ENCODE measurements at regions not wholly inside any gene's neighbourhood (a gene's known extent, or its start where the extent isn't known, plus 50 kb on each side); places are given as distances from the start of the nearest gene placed in this dataset.

DNA sequence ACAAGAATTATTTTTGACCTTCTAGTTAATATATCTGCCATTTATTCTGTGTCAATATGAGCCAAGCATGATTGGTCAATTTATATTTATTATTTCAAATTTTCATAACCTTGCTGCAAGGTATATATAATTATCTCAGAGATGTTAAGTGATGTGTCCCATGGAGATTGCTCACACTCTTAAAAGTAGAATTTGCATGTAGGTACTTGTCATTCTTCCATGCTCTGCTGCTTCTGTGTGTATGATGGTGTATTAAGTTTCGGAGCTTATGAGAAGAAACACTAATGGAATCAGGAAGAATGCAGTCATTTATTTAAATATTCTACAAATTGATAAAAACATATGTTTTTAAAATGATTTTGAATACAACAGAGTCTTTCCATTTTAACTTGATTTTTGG is 586.8 kb upstream of the MIR17HG start (continued):
- TF ChIP-seq POLR2AphosphoS5 (IDR thresholded peaks at IDR 0.05; ENCODE audit: low read depth, low read length), result no peak

DNA sequence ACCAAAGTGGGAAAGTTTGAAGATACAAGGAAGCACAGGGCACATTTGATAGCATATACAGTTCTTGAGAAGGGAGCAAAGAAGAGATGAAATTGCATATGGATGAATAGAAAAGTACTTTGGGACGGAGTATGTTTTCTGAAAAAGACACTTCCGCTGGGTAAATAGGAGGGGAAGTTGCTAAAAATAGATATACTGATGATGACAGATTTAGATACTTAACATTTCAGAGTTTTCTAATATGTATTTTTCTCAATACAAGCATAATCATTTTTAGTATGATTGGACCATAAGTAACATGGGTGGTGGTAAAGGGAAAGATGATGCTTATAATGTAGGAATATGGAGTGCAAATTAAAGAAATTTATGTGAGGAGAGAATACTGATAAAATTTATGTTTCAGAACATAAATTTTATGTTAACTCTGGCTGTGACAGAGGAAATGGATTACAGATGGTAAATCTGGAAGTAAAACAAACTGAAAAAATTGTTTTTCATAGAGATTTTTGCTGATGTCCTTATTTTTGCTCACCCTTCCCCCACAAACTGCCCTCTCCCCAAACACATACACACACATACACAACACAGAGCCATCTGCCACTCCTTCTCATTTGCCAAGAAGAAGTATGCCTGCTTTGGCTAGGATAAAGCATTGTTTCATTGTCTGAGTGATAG is 583.9 kb upstream of the MIR17HG start:
- ATAC-seq, result no peak
- DNase-seq (ENCODE audit: low read depth, low spot score), result no peak
- H3K36me3 ChIP-seq (ENCODE audit: control insufficient read depth in 1 of 2, insufficient read depth in 2 of 2, low read length in 2 of 2), result no peaks in the 10 kb centered on the region
- POLR2A ChIA-PET, result no interaction called here
- H3K27me3 ChIP-seq (ENCODE audit: insufficient read depth, low read length), result no peaks in the 10 kb centered on the region
- BruUV-seq (replicated peaks), result no TSS peak
- H3K9me3 ChIP-seq (ENCODE audit: control insufficient read depth in 1 of 2, insufficient read depth in 1 of 2, low read depth in 1 of 2, low read length in 2 of 2), result no peaks in the 10 kb centered on the region
- H3K9me2 ChIP-seq (ENCODE audit: insufficient read depth), result no peaks in the 10 kb centered on the region
- RAD21 ChIA-PET (ENCODE audit: low non-redundant PET in 1 of 2, low total read pairs in 2 of 2, uncharacterized antibody in 2 of 2, unreplicated experiment in 2 of 2), result no interaction called here
- H3K4me3 ChIP-seq (replicated peaks in 1 of 2; ENCODE audit: low read depth in 1 of 2, low read length in 2 of 2), result no peak overlapping the region
- H3K4me2 ChIP-seq (ENCODE audit: low read length), result no peak overlapping the region
- H4K20me1 ChIP-seq (ENCODE audit: insufficient read depth), result no peaks in the 10 kb centered on the region
- H3K27ac ChIP-seq (ENCODE audit: low read depth, low read length), result no peak overlapping the region
- no peak overlapping the region for H3K9ac ChIP-seq (ENCODE audit: low read length)
- intact Hi-C loops (cut with micrococcal nuclease), result no loop called here
- H3K4me1 ChIP-seq (ENCODE audit: control insufficient read depth in 1 of 2, insufficient read depth in 2 of 2, low read length in 2 of 2), result no peaks in the 10 kb centered on the region
- H2AFZ ChIP-seq (ENCODE audit: low read depth, low read length, poor library complexity, severe bottlenecking), result no peak overlapping the region
- H3K79me2 ChIP-seq (ENCODE audit: insufficient read depth, low read length), result no peaks in the 10 kb centered on the region
- TF ChIP-seq JUND (IDR thresholded peaks at IDR 0.05) (no peak), CBX3 (IDR thresholded peaks at IDR 0.05; ENCODE audit: low read depth) (no peak)
- CTCF ChIA-PET, result no interaction called here

DNA sequence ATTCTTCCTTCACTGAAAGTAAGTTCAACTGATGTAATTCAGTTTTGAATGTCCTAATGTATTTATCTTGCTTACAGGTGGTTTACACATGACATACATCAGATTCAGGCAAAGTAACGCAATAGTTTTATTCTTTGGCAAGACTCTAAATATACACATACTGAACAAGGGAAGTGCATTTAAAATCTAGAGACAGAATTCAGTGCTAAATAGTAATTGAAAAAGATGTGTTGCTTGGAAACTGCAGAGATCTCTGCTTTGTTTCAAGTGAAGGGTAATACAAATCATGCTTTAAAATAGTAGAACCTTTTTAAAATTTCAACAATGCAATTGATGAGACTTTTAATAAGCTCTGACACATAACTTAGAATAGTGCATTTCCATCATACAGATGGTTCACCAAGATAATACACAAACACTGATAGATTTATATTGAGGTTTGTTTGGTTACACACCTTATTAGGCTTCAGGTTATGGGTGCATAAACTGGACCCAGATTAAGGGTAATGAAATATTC is 581.0 kb upstream of the MIR17HG start:
- ATAC-seq (no peak), DNase-seq (ENCODE audit: low read depth, low spot score) (no peak)
- intact Hi-C loops (cut with micrococcal nuclease), result no loop called here
- ChIA-PET POLR2A (no interaction called here), CTCF (no interaction called here), RAD21 (ENCODE audit: low non-redundant PET in 1 of 2, low total read pairs in 2 of 2, uncharacterized antibody in 2 of 2, unreplicated experiment in 2 of 2) (no interaction called here)
- no peak overlapping the region for H3K4me2 ChIP-seq (ENCODE audit: low read length)
- H3K9me2 ChIP-seq (ENCODE audit: insufficient read depth), result no peaks in the 10 kb centered on the region
- no TSS peak for BruUV-seq (replicated peaks)
- no peaks in the 10 kb centered on the region for H3K4me1 ChIP-seq (ENCODE audit: control insufficient read depth in 1 of 2, insufficient read depth in 2 of 2, low read length in 2 of 2)
- TF ChIP-seq CBX3 (IDR thresholded peaks at IDR 0.05; ENCODE audit: low read depth), result no peak
- no peak for TF ChIP-seq SIN3A (IDR thresholded peaks at IDR 0.05; ENCODE audit: low read depth)
- no peak for TF ChIP-seq EGR1 (IDR thresholded peaks at IDR 0.05; ENCODE audit: low read depth)
- TF ChIP-seq, protein P1, sequence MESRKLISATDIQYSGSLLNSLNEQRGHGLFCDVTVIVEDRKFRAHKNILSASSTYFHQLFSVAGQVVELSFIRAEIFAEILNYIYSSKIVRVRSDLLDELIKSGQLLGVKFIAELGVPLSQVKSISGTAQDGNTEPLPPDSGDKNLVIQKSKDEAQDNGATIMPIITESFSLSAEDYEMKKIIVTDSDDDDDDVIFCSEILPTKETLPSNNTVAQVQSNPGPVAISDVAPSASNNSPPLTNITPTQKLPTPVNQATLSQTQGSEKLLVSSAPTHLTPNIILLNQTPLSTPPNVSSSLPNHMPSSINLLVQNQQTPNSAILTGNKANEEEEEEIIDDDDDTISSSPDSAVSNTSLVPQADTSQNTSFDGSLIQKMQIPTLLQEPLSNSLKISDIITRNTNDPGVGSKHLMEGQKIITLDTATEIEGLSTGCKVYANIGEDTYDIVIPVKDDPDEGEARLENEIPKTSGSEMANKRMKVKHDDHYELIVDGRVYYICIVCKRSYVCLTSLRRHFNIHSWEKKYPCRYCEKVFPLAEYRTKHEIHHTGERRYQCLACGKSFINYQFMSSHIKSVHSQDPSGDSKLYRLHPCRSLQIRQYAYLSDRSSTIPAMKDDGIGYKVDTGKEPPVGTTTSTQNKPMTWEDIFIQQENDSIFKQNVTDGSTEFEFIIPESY (IDR thresholded peaks at IDR 0.05; ENCODE audit: extremely low read depth, insufficient replicate concordance, low read length), result no peak
- no peak for TF ChIP-seq YY1 (IDR thresholded peaks at IDR 0.05; ENCODE audit: extremely low read depth, insufficient replicate concordance, low read depth, low read length)
- TF ChIP-seq SRF (IDR thresholded peaks at IDR 0.05; ENCODE audit: low read depth), result no peak
- no peak for TF ChIP-seq EZH2phosphoT487 (IDR thresholded peaks at IDR 0.05; ENCODE audit: borderline replicate concordance)
- no peak for TF ChIP-seq ELF1 (IDR thresholded peaks at IDR 0.05; ENCODE audit: borderline replicate concordance, low read depth)
- TF ChIP-seq RAD21 (IDR thresholded peaks at IDR 0.05; ENCODE audit: low read depth), result no peak
- TF ChIP-seq POLR2AphosphoS5 (IDR thresholded peaks at IDR 0.05; ENCODE audit: low read depth, low read length), result no peak
- TF ChIP-seq, protein P2, sequence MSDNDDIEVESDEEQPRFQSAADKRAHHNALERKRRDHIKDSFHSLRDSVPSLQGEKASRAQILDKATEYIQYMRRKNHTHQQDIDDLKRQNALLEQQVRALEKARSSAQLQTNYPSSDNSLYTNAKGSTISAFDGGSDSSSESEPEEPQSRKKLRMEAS (IDR thresholded peaks at IDR 0.05), result no peak
- TF ChIP-seq CEBPB (IDR thresholded peaks at IDR 0.05; ENCODE audit: low read depth), result no peak
- no peak overlapping the region for H2AFZ ChIP-seq (ENCODE audit: low read depth, low read length, poor library complexity, severe bottlenecking)
- no peak overlapping the region for H3K9ac ChIP-seq (ENCODE audit: low read length)
- H3K79me2 ChIP-seq (ENCODE audit: insufficient read depth, low read length), result no peaks in the 10 kb centered on the region
- no peaks in the 10 kb centered on the region for H4K20me1 ChIP-seq (ENCODE audit: insufficient read depth)
- H3K27me3 ChIP-seq (ENCODE audit: insufficient read depth, low read length), result no peaks in the 10 kb centered on the region
- no peaks in the 10 kb centered on the region for H3K36me3 ChIP-seq (ENCODE audit: control insufficient read depth in 1 of 2, insufficient read depth in 2 of 2, low read length in 2 of 2)
- no peak overlapping the region for H3K27ac ChIP-seq (ENCODE audit: low read depth, low read length)
- no peaks in the 10 kb centered on the region for H3K9me3 ChIP-seq (ENCODE audit: control insufficient read depth in 1 of 2, insufficient read depth in 1 of 2, low read depth in 1 of 2, low read length in 2 of 2)
- H3K4me3 ChIP-seq (replicated peaks in 1 of 2; ENCODE audit: low read depth in 1 of 2, low read length in 2 of 2), result no peak overlapping the region

Measured in HCT116 (cell line).